Posterior cingulate gyrus (tissue), 11 donors: ENCODE measurements at regions not wholly inside any gene's neighbourhood (a gene's known extent, or its start where the extent isn't known, plus 50 kb on each side); places are given as distances from the start of the nearest gene placed in this dataset.

Experiments used
- DNase-seq, 10 donors: peaks; one replicate each; pipeline versions ENCODE4 v3.0.0 to v3.0.0-alpha.2; 2020 to 2021; ENCODE audit warnings: mixed read lengths in 3 of 10
- intact Hi-C: fragments of 100-400 bp; cut with DNase I; formaldehyde crosslinking; loops from one replicate; pipeline ENCODE4 v1.15.1; 2023

DNA sequence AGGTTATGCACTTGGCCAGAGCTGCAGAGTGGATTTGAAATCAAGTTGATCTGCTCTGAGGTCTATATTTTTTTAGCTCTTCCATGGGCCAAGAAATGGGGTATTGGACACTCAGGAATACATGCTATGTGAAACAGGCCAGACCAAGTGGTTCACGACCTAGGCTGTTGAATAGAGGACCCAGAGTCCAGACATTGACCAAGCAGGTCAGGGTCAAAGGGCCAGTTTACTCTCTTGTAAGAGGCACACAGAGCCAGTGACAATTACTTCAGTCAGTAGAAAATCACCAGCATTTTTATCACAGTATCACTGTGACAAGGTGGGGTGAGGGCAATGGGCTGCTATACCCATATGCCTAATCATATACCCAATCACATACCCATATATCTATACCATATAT lies 320.6 kb upstream of the RORA start:
- no peak for DNase-seq
- intact Hi-C loops: no loop called here

- DNase-seq: no peak
- intact Hi-C loops: no loop called here
Observed at GRCh38 chr15:61545763-61546162, 316.7 kb upstream of the RORA start.

- intact Hi-C loops: no loop called here
- no peak for DNase-seq
Observed at GRCh38 chr15:61541516-61541915, 312.4 kb upstream of the RORA start.

- intact Hi-C loops: no loop called here
Observed at GRCh38 chr15:61537337-61537736, 308.2 kb upstream of the RORA start.

DNA sequence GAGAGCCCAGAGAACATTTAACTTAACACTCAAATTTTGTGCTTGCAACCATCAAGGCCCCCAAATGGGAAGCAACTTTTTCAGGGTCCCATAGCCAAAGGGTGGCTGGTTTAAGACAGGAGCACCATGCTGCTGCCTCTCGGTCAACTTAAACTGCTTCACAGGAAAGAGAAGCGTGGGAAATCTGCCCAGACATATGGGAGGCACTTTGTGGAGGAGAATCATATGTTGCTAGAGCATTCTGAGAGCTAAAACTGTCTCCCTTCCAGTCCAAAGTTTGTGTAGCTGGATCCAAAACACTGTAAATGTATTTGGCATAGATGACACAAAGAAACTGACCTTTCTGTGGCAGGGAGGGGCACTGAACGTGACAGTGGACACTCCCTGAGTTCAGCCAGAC lies 305.9 kb upstream of the RORA start:
- no peak for DNase-seq
- intact Hi-C loops: no loop called here

More at GRCh38 chr15:61537337-61537736, 308.2 kb upstream of the RORA start:
- no peak for DNase-seq

- no peak for DNase-seq
- intact Hi-C loops: no loop called here
Observed at GRCh38 chr15:61530769-61531168, 301.7 kb upstream of the RORA start.

GRCh38 chr15:61528581-61528910 lies 299.4 kb upstream of the RORA start:
- intact Hi-C loops: no loop called here
- no peak for DNase-seq

- no peak for DNase-seq
- intact Hi-C loops: no loop called here
Observed at GRCh38 chr15:61527836-61528580, 298.9 kb upstream of the RORA start.

DNA sequence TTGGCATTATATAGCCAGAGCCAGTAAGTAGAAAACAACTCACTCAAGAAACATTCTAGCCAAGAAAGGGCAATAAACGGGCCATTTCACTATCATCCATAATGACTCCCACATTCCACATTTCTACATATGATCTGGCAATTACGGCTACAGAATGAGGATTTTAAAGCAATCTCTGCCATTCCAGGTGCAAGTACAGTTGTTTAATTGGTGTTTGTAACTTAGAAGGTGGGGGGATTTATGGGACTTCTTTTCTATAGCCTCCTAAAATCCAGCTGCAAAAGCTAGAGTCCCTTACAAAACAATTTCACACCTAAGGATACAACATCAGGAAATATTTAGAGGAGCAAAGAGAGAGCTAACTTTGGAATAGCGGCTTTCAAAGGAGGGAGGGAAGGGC lies 295.4 kb upstream of the RORA start:
- intact Hi-C loops: no loop called here
- no peak for DNase-seq

- DNase-seq: no peak
- intact Hi-C loops: no loop called here
Observed at GRCh38 chr15:61524086-61524485, 295.0 kb upstream of the RORA start.

- DNase-seq: no peak
- intact Hi-C loops: no loop called here
Observed at GRCh38 chr15:61522411-61522810, 293.3 kb upstream of the RORA start.

GRCh38 chr15:61521953-61522352 lies 292.9 kb upstream of the RORA start:
- intact Hi-C loops: no loop called here
- DNase-seq: no peak

- DNase-seq: no peak
- intact Hi-C loops: no loop called here
Observed at GRCh38 chr15:61519296-61519695, 290.2 kb upstream of the RORA start.

DNA sequence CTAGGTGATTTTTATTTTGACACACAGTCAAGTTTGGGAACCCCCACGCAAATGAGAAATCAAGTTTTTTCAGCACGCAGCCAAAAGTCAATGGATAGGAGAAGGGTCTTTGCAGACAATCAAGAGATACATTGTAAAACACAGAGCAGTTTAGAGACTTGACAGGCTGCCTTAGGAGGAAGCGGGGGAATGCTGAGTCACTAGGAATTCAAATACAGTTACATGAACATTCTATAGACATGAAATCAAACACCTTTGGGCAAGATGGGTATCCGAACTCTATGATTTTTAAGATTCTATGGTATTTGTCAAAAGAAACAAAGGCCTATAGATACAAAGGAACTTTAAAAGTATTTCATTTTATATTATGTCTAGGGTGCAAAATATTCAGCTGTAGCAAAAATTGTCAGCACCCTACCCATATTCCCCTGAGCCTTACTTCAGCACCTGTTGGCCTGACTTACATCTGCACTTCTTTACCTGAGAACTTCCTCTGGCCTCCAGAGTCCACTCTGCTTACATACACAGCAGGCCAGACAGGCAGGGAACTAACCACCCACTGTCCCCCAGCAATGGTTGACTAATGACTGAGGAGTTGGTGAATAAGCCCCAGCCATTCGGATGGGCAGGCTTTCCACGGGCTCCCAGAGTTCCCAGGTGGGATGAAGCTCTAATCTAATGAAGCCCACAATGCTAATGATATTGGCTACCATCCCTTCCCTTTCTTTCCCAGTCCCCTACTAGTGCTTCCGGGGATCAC lies 289.3 kb upstream of the RORA start:
- intact Hi-C loops: no loop called here
- no peak for DNase-seq

DNA sequence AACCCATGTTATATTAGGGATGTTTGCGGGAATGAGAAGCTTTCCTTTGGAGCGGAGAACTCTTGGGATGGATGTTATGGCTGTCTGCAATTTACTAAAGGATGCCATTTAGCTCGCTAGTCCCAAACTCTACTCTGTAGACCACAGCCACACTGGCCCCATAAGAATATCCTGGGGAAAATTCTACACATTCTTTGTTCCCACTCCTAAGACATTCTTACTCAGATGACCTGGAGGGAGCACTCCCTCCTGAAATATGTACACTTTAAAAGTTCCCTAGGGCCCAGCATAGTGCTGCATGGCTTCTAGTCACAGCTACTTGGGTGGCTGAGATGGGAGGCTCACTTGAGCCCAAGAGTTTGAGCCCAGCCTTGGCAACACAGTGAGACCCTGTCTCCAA lies 288.7 kb upstream of the RORA start:
- intact Hi-C loops: no loop called here
- no peak for DNase-seq

DNA sequence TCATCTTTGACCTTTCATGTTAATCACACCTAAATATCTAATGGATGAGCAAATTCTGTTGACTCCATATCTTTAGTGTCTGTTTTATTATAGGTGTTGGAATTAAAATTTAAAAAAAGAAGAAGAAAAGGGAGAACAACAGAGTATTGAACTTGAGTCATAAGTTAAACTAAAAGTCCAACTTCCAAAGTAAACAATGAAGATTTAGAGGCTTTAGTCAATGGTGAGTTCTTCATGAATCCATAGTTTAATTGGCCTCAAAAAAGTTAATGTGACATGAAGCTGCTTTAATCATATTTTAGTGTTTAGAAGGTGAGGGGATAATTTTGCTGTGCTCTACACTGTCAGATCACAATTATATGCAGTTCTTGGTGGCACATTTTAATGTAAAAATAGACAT lies 288.2 kb upstream of the RORA start:
- no peak for DNase-seq
- intact Hi-C loops: no loop called here

- intact Hi-C loops: no loop called here
- no peak for DNase-seq
Observed at GRCh38 chr15:61511756-61512155, 282.7 kb upstream of the RORA start.

GRCh38 chr15:61511089-61511488 lies 282.0 kb upstream of the RORA start:
- no peak for DNase-seq
- intact Hi-C loops: no loop called here

DNA sequence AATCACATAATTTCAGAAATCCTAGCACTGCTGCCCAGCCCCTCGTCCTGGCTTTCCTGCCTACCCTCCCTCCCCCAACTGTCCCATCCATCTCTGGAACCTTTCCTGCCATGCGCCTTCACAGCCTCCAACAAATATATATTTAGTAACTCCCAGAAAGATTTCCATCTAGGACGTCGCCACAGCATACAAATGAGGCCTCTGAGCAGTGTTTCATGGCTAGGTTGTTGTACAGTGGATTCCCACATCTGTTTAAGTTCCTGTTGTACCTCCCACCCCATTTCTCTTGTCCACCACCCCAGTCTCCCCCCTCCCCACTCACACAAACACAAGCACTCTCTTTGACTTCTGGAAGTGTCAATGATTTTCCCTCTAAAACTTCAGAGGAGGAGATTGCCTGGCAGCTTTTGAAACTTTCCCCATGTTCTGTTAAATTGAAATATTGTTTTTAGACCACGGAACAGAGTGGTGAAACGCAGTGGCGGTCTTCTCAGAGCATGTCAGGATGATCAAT lies 280.3 kb upstream of the RORA start:
- DNase-seq: no peak

DNA sequence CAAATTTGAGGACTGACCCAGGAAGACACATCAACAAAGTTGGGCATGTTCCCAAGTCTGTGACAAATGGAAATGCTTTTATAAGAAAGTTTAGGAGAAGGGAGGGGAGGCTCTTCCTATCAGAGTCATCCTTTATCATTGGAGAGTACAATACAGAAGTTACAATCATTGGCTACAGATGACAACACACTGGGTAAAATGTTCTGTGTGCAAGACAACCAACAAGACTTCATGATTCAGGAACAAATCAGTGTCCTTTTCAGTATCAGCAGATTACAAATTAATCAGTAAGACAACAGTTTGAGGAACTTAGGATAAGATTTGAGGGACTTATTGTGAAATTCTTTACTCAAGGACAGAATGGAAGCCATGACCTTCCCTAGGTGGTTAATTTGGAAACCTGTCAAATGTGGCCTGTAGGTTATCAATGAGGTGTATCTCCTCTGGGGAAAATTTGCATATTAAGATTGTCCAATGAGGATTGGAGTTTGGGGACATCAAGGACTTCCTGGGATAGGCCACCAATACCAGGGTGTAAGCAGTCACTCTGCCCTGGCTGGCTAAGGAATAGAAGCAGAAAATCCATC lies 274.4 kb upstream of the RORA start:
- DNase-seq: no peak
- intact Hi-C loops: no loop called here

More for the DNA sequence above, 280.3 kb upstream of the RORA start:
- intact Hi-C loops: no loop called here

DNA sequence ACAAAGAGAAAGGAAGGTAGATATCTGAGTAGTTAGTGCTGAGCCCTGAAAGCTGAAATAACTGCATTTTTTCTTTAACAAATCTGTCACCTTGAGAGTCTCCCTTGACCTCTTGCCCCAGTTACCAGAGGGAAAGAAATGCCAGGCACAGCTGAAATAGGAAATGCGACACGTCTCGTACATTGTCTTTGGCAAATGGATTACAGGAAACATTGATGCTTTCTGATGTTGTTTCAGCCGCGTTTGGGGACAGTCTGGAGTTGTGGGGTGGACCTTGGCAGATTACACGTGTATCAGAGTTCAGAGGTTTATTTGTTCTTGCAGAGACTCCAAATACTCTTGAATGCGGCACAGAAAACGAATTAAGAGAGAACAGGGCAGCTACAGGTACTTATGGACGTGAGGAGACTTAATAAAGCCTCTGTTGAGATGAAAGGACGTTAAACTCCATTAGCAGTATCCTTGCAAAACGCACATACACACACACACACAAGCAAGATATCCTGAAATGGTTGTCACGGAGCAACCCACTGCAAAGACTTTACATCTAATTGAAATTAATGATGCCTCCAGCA lies 272.8 kb upstream of the RORA start:
- intact Hi-C loops: no loop called here
- no peak for DNase-seq
